ENCODE measurements at regions not wholly inside any gene's neighbourhood (a gene's known extent, or its start where the extent isn't known, plus 50 kb on each side); places are given as distances from the start of the nearest gene placed in this dataset.

DNA sequence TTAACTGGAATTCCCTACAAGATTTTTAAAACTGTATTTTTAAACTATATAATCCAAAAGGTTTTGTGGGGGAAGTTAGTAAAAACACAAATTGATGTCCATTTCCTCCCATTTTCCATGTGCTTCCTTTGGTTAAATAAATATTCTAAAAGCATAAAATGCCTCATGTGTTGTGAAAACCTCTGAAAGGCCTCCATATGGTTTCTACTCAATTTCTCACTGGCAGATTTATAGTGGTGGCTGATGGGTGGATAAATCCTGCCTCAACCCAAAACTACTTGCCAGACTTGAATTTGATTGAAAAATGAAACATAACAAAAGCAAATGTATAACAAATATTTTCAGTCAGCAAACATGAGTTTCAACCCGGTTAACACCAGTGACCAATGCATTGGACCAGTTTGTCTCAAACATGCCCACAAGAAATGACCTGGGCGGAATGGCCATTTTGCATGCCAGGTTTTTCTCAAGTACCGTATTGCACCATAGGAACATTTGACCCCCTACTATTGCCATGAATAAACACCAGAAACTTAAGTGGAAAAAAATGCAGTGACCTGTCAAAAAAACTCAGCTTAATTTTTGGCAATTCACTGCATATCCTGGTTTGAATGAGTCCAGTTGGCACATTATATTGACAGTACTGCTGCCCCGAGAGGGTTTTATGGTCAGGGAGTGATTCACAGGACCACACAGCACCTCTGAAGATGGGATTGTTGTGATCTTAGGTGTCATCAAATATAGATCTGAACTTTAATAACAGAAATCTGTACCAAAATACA is 454.6 kb upstream of the ANKRD30A start:
- H3K79me1 ChIP-seq (ENCODE audit: low read depth in 1 of 2, low read length in 2 of 2), result no peaks in the 10 kb centered on the region
- H2BK20ac ChIP-seq (ENCODE audit: low read depth, low read length), result peak overlapping the region; percentile 98
- H3K9ac ChIP-seq (ENCODE audit: low read depth, low read length), result no peak overlapping the region
- H3K4me3 ChIP-seq (ENCODE audit: insufficient read depth, low read depth, low read length), result no peak overlapping the region
- H3K9me3 ChIP-seq (ENCODE audit: control insufficient read depth, insufficient read depth, low read length), result no peaks in the 10 kb centered on the region
- TF ChIP-seq RFX5 (IDR thresholded peaks at IDR 0.05; ENCODE audit: low read depth, low read length) (no peak), MXI1 (IDR thresholded peaks at IDR 0.05; ENCODE audit: borderline replicate concordance, low read depth, low read length) (no peak), CEBPB (IDR thresholded peaks at IDR 0.05; ENCODE audit: low read depth, low read length) (no peak), FOS (IDR thresholded peaks at IDR 0.05; ENCODE audit: low read depth, low read length) (no peak), CHD1 (IDR thresholded peaks at IDR 0.05; ENCODE audit: low read depth, low read length) (no peak), MAZ (IDR thresholded peaks at IDR 0.05; ENCODE audit: borderline replicate concordance, low read depth, low read length) (no peak), SMC3 (IDR thresholded peaks at IDR 0.05; ENCODE audit: low read depth, low read length) (no peak)
- TF ChIP-seq, protein P1, sequence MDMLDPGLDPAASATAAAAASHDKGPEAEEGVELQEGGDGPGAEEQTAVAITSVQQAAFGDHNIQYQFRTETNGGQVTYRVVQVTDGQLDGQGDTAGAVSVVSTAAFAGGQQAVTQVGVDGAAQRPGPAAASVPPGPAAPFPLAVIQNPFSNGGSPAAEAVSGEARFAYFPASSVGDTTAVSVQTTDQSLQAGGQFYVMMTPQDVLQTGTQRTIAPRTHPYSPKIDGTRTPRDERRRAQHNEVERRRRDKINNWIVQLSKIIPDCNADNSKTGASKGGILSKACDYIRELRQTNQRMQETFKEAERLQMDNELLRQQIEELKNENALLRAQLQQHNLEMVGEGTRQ (IDR thresholded peaks at IDR 0.05; ENCODE audit: low read depth, low read length), result no peak
- TF ChIP-seq, protein P2, sequence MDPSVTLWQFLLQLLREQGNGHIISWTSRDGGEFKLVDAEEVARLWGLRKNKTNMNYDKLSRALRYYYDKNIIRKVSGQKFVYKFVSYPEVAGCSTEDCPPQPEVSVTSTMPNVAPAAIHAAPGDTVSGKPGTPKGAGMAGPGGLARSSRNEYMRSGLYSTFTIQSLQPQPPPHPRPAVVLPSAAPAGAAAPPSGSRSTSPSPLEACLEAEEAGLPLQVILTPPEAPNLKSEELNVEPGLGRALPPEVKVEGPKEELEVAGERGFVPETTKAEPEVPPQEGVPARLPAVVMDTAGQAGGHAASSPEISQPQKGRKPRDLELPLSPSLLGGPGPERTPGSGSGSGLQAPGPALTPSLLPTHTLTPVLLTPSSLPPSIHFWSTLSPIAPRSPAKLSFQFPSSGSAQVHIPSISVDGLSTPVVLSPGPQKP (IDR thresholded peaks at IDR 0.05; ENCODE audit: borderline replicate concordance, low read depth, low read length), result no peak
- TF ChIP-seq, protein P3, sequence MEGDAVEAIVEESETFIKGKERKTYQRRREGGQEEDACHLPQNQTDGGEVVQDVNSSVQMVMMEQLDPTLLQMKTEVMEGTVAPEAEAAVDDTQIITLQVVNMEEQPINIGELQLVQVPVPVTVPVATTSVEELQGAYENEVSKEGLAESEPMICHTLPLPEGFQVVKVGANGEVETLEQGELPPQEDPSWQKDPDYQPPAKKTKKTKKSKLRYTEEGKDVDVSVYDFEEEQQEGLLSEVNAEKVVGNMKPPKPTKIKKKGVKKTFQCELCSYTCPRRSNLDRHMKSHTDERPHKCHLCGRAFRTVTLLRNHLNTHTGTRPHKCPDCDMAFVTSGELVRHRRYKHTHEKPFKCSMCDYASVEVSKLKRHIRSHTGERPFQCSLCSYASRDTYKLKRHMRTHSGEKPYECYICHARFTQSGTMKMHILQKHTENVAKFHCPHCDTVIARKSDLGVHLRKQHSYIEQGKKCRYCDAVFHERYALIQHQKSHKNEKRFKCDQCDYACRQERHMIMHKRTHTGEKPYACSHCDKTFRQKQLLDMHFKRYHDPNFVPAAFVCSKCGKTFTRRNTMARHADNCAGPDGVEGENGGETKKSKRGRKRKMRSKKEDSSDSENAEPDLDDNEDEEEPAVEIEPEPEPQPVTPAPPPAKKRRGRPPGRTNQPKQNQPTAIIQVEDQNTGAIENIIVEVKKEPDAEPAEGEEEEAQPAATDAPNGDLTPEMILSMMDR (conservative IDR thresholded peaks at IDR 0.05; ENCODE audit: low read depth, low read length), result no peak
- peak overlapping the region; percentile 75; the same call in 1 of the 2 replicates for H3K56ac ChIP-seq (ENCODE audit: extremely low read depth, insufficient read depth, low read length)
- DNase-seq (peak; percentile 17), ATAC-seq (ENCODE audit: low read depth) (no peak)
- H4K20me1 ChIP-seq (ENCODE audit: insufficient read depth, low read length), result no peaks in the 10 kb centered on the region
- H4K8ac ChIP-seq (ENCODE audit: low read depth in 2 of 2, low read length in 2 of 2), result peak overlapping the region; percentile 58 to 77; a peak in 3 of 4 replicates
- peak overlapping the region; percentile 80; the same call in 1 of the 2 replicates for H3K27ac ChIP-seq (ENCODE audit: insufficient read depth, low read length)
- H3K14ac ChIP-seq (replicated peaks; ENCODE audit: low read depth, low read length), result peak overlapping the region; percentile 78
- no peak overlapping the region for H2AFZ ChIP-seq (replicated peaks; ENCODE audit: low read length, poor library complexity)
- peak overlapping the region; percentile 95 for H2BK5ac ChIP-seq (ENCODE audit: low read depth, low read length, poor library complexity, severe bottlenecking)
- no peak overlapping the region for H2AK9ac ChIP-seq (replicated peaks; ENCODE audit: low read depth, low read length, poor library complexity)
- H2BK120ac ChIP-seq (ENCODE audit: low read depth, low read length), result peak overlapping the region; percentile 97
- peak overlapping the region; percentile 84; the same call in 1 of the 2 replicates for H3K18ac ChIP-seq (ENCODE audit: low read depth, low read length)
- peak overlapping the region; percentile 67 for H4K5ac ChIP-seq (ENCODE audit: low read depth, low read length)
- ChIA-PET CTCF (interaction anchor here (1.0 to 1.2 kb wide), 2 partner anchors 32 to 33 kb away, joined by 3 read pairs; no protein-coding TSS in a partner anchor), POLR2A (ENCODE audit: unreplicated experiment) (interaction anchor here (0.7 kb wide), 1 partner anchor 134 kb away, joined by 4 read pairs; no protein-coding TSS in a partner anchor)
- peak overlapping the region; percentile 93 for H4K91ac ChIP-seq (ENCODE audit: insufficient read depth, low read depth, low read length)
- H2AK5ac ChIP-seq (ENCODE audit: low read depth, low read length), result peak overlapping the region; percentile 84; the same call in 1 of the 2 replicates
- H3K4me2 ChIP-seq (ENCODE audit: low read depth, low read length), result no peak overlapping the region
- intact Hi-C loops (cut with micrococcal nuclease), result no loop called here
- no peaks in the 10 kb centered on the region for H3K36me3 ChIP-seq (ENCODE audit: control insufficient read depth, insufficient read depth, low read length)
- BruUV-seq (replicated peaks), result no TSS peak
- peak overlapping the region; percentile 91; the same call in 2 of the 3 replicates for H2BK15ac ChIP-seq (ENCODE audit: low read depth, low read length)
- 94% methylated on average over 2 of the region's 4 CpGs; no CpG with 5 or more reads in 1 of the 2 experiments for WGBS, 2 experiments (ENCODE audit: extremely low coverage in 2 of 2, insufficient read length in 1 of 2)
- H3K4me1 ChIP-seq (ENCODE audit: control insufficient read depth, insufficient read depth, low read length), result peaks cover 12% of the 10 kb centered on the region
- H3K4ac ChIP-seq (ENCODE audit: low read depth, low read length), result peak overlapping the region; percentile 91
- no peaks in the 10 kb centered on the region for H3K27me3 ChIP-seq (ENCODE audit: control insufficient read depth, insufficient read depth, low read length)
- dilution Hi-C loops (cut with HindIII; ENCODE audit: low sequenced_read_pairs, unreplicated experiment), result no loop called here
- peak overlapping the region; percentile 82; the same call in 1 of the 2 replicates for H3K23ac ChIP-seq (ENCODE audit: low read depth, low read length)
- in situ Hi-C loops (cut with MboI; ENCODE audit: low sequenced_read_pairs), result no loop called here
- peaks cover 8% of the 10 kb centered on the region; the same call in 1 of the 2 replicates for H3K9me1 ChIP-seq (ENCODE audit: insufficient read depth, low read length)

Measured in IMR-90 (cell line).